ENCODE measurements at regions not wholly inside any gene's neighbourhood (a gene's known extent, or its start where the extent isn't known, plus 50 kb on each side); places are given as distances from the start of the nearest gene placed in this dataset.

DNA sequence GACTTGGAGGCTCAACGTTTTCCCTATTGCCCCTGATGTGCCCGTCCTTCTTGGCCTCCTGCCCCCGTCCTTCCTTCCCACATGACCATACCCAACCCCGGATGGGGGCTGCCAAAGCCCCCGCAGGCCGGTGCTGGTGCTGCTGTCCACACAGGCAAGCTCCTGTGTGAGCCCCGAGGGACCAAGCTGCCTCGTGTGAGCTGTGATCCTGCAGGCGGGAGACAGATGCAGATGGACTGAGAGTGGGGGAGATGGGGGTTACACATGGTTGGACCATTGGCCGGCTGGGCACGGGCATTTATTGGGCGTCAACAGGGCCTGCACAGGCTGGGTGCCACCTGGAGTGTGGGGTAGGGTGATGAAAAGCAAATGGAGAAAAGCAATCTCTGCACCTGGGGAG is 313.2 kb upstream of the B3GAT1 start:
- TF ChIP-seq POLR2A (IDR thresholded peaks at IDR 0.05; ENCODE audit: low read length) (no peak), GATA1 (IDR thresholded peaks at IDR 0.05; ENCODE audit: low read depth, low read length) (no peak)
